ENCODE measurements at regions not wholly inside any gene's neighbourhood (a gene's known extent, or its start where the extent isn't known, plus 50 kb on each side); places are given as distances from the start of the nearest gene placed in this dataset.

DNA sequence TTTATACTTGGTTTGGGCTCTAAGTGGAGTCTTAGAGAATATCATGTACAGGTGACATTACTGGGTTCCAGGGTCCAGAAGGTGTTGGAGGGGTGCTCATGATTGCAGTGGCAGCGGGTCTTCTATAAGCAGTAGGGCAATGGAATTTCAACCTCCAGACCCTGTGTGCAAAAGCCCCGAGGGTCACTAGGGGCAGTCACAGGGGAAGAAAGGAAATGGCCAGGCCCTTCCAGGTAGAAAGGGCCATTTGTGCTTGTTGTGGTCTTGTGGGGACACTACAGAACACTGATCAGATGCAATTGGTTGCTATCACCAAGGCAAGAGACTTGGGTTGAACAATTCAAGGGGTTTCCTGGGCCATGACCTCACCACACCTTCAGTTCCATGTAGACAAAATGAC, 283.4 kb downstream of the GADD45G start:
- Mint-ChIP-seq H3K9me3 (no peaks in the 10 kb centered on the region), H3K27ac (no peak overlapping the region), H3K36me3 (ENCODE audit: low read depth) (no peaks in the 10 kb centered on the region), H3K4me3 (no peak overlapping the region), H3K4me1 (ENCODE audit: low read depth) (no peaks in the 10 kb centered on the region), H3K27me3 (no peaks in the 10 kb centered on the region)

DNA sequence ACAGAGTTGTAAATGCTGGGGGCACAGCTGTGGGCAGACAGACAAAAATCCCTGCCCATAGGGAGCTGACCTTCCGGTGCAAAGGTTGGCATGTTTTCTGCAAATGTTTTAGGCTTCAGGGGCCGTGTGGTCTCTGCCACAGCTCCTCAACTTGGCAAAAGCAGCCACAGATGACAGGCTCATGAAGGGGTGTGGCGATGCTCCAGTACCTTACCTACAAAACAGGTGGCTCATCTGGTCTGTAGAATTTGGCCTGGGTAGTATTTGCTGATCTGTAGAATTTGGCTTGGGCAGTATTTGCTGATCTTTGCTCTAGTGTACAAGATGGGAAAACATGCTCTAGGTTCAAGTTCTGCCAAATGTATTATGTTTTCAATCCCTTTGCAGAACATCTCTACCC, 283.9 kb downstream of the GADD45G start:
- Mint-ChIP-seq H3K27ac (no peak overlapping the region), H3K9me3 (no peaks in the 10 kb centered on the region), H3K27me3 (no peaks in the 10 kb centered on the region), H3K4me1 (ENCODE audit: low read depth) (no peaks in the 10 kb centered on the region), H3K36me3 (ENCODE audit: low read depth) (no peaks in the 10 kb centered on the region), H3K4me3 (no peak overlapping the region)

DNA sequence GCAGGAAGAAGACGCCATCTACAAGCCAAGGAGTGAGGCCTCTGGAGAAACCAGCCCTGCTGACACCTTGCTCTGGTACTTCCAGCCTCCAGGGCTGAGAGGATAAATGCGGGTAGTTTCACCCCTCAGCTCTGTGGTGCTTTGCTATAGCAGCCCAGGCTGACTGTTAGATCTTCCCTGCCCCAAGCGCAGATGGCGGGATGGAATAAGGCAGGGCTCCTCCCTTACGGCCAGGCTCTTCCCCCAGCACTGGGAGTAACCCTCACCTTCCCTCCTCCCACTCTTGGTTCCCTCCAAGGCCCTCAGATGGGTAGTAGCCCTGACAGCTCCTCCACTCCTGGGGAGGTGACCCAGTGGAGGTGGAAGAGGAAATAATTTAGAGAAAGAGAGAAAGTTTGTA, 285.1 kb downstream of the GADD45G start:
- no peaks in the 10 kb centered on the region for H3K36me3 Mint-ChIP-seq (ENCODE audit: low read depth)

DNA sequence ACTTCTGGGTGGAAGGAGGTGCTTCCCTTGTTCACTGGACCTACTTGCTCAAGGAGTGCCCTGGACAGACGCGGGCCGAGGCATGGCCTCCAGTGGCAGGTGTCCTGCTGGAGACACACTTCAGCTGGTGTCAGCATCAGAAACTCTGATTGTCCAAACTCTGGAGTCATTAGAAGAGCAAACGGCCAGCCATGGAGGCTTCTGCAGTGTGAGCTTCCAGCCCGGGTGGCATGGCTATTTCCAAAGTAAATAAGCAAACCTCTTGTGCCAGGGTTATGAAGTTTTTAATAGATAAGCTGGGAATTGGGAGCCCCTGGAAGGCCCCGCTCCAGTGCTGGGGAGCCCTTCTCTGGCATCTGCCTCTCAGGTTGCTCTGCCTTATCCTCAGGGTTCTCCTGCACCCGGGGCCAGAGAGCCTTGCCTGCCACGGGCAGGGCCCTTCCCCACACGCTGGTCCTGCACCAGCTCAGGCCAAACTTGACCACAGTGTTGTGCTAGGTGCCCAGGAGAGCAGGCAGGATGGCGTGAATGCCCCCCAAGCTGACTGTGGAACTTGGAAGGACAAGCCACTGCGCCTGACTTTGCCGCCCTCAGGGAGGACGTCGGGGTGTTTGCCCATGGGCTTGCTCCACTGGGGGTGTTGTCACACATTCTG, 285.6 kb downstream of the GADD45G start:
- H3K4me1 Mint-ChIP-seq (ENCODE audit: low read depth), result no peaks in the 10 kb centered on the region
- H3K9me3 Mint-ChIP-seq, result no peaks in the 10 kb centered on the region
- no peaks in the 10 kb centered on the region for H3K36me3 Mint-ChIP-seq (ENCODE audit: low read depth)
- no peak overlapping the region for H3K4me3 Mint-ChIP-seq
- H3K27ac Mint-ChIP-seq, result no peak overlapping the region
- no peaks in the 10 kb centered on the region for H3K27me3 Mint-ChIP-seq

More for the DNA sequence above, 285.1 kb downstream of the GADD45G start:
- H3K9me3 Mint-ChIP-seq, result no peaks in the 10 kb centered on the region
- H3K4me1 Mint-ChIP-seq (ENCODE audit: low read depth), result no peaks in the 10 kb centered on the region
- H3K27me3 Mint-ChIP-seq, result no peaks in the 10 kb centered on the region
- H3K27ac Mint-ChIP-seq, result no peak overlapping the region
- no peak overlapping the region for H3K4me3 Mint-ChIP-seq

DNA sequence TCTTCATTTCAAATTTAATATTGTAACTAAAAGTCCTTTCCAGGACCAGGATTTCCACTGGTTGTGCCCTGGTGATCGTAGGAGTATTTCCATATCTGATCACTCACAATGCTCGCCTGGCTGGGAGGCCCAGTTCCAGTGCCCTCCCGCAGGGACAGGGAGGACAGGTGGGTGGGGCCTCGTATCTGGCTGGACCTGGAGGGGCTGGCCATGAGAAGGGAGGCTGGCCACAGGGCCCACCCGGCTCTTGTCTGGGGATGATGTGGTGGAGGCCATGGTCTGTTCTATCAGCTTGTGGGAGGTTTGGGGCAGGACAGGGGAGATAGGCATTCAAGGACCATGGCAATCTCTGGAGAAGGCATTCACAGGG, 286.4 kb downstream of the GADD45G start:
- Mint-ChIP-seq H3K9me3 (no peaks in the 10 kb centered on the region), H3K27me3 (peaks cover 1% of the 10 kb centered on the region), H3K4me1 (ENCODE audit: low read depth) (no peaks in the 10 kb centered on the region), H3K36me3 (ENCODE audit: low read depth) (no peaks in the 10 kb centered on the region), H3K4me3 (no peak overlapping the region), H3K27ac (no peak overlapping the region)

DNA sequence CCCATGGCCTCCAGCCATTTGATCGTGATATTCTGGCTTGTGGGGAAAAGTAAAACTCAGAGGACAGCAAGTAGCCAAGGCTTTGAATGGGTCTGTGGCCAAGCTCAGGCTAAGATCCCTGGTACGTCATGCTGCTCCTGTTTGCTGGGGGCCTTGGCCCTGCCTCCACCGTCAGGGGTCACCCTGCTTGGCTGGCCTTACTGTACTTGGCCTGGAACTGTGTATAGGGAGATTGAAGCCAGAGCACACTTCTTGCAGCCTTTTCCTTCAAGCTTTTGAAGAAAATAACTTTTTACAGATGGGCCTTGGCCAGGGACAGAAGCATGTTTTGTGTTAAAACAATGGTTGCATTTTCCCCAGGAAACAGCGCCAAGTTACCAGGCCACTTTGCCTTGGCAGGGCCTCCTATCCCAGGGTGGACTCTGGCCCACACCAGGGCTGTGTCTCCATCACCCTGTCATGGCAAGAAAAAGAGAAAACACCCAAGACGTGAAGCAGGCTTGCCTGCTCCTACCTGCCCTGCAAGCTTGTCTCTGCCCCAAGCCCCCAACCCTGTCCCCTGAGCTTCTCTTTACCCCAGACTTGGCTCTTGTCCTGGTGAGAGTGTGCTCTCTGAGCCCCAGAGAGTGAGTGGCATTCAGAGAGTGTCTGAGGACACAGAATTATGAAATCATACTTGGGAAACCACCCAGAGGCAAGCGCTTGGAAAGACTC, 286.9 kb downstream of the GADD45G start:
- H3K9me3 Mint-ChIP-seq, result no peaks in the 10 kb centered on the region
- no peak overlapping the region for H3K4me3 Mint-ChIP-seq
- no peaks in the 10 kb centered on the region for H3K4me1 Mint-ChIP-seq (ENCODE audit: low read depth)
- H3K27me3 Mint-ChIP-seq, result peaks cover 3% of the 10 kb centered on the region
- no peaks in the 10 kb centered on the region for H3K36me3 Mint-ChIP-seq (ENCODE audit: low read depth)
- H3K27ac Mint-ChIP-seq, result no peak overlapping the region

DNA sequence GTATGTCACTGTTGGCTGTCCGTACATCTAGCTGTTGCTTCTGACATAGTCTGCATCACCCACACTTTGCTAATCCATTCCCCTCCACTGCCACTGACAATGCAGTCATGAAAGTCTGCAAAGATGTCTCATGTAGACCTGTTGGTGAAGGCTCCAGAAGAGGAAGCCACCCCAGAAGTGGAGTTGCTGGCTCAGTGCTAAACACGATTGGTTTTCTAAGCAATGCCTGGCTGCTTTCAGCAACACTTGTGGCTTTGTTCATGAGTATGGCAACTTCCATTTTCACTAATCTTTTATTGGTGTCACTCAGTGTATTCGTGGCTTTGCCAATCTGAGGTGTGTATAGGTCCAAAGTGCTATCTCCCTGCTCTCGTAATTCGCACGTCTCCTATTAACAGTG, 288.1 kb downstream of the GADD45G start:
- H3K27me3 Mint-ChIP-seq, result peaks cover 3% of the 10 kb centered on the region
- H3K4me1 Mint-ChIP-seq (ENCODE audit: low read depth), result no peaks in the 10 kb centered on the region
- H3K27ac Mint-ChIP-seq, result no peak overlapping the region
- no peaks in the 10 kb centered on the region for H3K36me3 Mint-ChIP-seq (ENCODE audit: low read depth)
- no peak overlapping the region for H3K4me3 Mint-ChIP-seq
- H3K9me3 Mint-ChIP-seq, result no peaks in the 10 kb centered on the region

DNA sequence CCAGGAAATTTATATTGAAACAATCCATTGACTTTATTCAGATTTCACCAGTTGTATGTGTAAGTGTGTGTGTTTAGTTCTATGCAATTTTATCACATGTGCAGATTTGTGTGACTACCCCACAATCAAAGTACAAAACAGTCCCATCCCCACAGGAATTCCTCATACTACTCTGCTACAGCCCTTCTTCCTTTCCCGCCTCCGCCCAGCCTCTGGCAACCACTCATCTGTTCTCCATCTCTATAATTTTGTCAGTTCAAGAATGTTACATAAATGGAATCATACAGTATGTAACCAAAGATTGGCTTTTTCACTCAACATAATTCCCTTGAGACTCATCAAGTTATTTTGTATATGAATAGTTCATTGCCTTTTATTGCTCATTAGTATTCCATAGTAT, 289.1 kb downstream of the GADD45G start:
- H3K36me3 Mint-ChIP-seq (ENCODE audit: low read depth), result no peaks in the 10 kb centered on the region
- no peak overlapping the region for H3K4me3 Mint-ChIP-seq
- H3K27ac Mint-ChIP-seq, result no peak overlapping the region
- H3K4me1 Mint-ChIP-seq (ENCODE audit: low read depth), result no peaks in the 10 kb centered on the region
- no peaks in the 10 kb centered on the region for H3K9me3 Mint-ChIP-seq
- peaks cover 3% of the 10 kb centered on the region for H3K27me3 Mint-ChIP-seq

DNA sequence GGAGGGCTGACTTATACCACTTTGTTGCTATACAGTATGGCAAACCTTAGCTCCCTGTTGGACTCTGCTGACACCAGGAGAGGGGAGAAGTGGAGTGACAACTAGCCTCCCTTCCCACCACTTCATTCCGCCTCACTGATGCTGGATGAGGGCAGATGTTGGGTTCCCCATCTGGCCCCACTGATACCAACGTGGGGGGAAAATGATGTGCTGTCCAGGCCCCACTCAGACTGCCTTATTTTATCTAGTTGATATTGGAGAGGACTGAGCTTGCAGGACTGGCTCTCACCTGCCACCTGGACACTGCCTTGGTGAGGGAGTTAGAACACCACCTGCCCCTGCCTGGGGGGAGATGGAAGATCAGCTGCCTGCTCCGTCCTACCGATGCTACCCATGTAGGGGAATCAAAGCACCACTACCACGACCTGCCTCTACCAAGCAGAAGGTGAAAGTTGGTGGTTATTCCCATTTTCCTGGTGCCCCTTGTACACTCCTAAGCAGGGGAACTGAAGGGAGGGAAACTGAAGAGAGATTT, 292.1 kb downstream of the GADD45G start:
- Mint-ChIP-seq H3K36me3 (ENCODE audit: low read depth) (no peaks in the 10 kb centered on the region), H3K4me3 (no peak overlapping the region), H3K4me1 (ENCODE audit: low read depth) (no peaks in the 10 kb centered on the region), H3K27me3 (peaks cover 19% of the 10 kb centered on the region), H3K9me3 (no peaks in the 10 kb centered on the region), H3K27ac (no peak overlapping the region)

DNA sequence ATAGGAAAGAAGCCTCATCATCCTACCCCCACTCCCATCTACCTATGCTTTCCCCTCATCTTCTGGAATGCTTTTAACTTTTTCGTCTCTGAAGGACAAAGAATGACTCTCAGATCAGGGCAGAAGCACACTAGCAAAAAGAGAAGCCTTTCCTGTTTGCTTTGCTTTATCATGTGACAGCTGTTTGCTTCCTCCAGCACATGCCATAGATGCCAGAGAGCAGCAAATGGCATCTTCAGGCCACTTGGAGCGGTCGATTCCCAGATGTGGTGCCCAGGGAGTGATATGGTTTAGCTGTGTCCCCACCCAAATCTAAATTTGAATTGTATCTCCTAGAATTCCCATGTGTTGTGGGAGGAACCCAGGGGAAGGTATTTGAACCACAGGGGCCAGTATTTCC, 294.8 kb downstream of the GADD45G start:
- no peaks in the 10 kb centered on the region for H3K9me3 Mint-ChIP-seq
- no peak overlapping the region for H3K27ac Mint-ChIP-seq
- no peak overlapping the region for H3K4me3 Mint-ChIP-seq
- no peaks in the 10 kb centered on the region for H3K4me1 Mint-ChIP-seq (ENCODE audit: low read depth)
- H3K27me3 Mint-ChIP-seq, result peaks cover 35% of the 10 kb centered on the region
- H3K36me3 Mint-ChIP-seq (ENCODE audit: low read depth), result no peaks in the 10 kb centered on the region

DNA sequence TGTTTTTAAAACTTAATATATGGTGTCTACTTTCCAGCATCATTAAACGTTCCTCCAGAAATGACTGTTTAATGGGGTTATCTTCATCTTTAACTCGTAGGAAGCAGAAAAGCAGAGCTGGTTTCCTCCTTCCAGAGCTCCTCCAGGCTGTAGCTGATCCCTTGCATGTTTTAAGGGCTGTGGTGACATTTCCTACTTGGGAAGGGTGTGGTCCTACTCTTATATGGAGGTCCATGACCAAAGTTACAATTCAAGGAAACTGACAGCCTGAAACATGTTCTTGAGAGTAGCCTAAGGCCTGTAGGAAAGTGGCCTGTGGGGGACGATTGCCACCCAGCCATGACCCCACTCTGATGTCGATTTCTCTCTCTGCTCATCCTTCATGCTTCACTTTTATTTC, 297.1 kb downstream of the GADD45G start:
- H3K36me3 Mint-ChIP-seq (ENCODE audit: low read depth), result no peaks in the 10 kb centered on the region
- no peak overlapping the region for H3K4me3 Mint-ChIP-seq
- H3K27ac Mint-ChIP-seq, result no peak overlapping the region
- no peaks in the 10 kb centered on the region for H3K4me1 Mint-ChIP-seq (ENCODE audit: low read depth)
- H3K27me3 Mint-ChIP-seq, result peaks cover 38% of the 10 kb centered on the region
- no peaks in the 10 kb centered on the region for H3K9me3 Mint-ChIP-seq

DNA sequence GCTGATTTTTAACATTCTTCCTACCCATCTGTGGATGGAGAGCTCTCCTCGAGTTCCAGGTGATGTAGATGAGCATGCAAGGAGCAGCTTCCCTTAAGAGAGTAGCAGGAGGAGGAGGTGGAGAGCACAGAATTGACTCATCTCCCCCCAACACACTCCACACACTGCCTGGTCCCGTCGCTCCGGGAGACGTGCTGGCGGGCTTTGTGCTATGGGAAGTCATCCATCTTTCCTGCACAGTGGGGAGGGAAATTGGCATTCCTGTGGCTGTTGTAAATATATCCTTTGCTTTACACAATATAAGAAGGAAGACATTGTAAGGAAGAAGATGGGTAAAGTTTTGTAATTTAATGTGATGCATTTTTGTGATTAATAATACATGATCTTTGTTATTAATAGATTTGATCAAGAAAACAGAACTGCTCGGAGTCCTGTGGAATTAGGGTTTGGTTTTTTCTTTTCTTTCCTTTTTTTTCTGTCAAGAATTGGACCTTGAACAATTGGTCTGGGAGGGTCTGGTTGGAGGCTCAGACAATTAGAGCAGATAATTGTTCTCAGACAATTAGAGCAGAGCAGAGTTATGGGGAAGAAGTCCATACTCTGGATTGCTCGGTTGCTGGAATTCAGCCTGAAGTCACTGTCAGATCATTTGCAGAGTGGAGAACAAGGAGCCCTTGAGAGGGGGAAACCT, 297.8 kb downstream of the GADD45G start:
- Mint-ChIP-seq H3K4me1 (ENCODE audit: low read depth) (no peaks in the 10 kb centered on the region), H3K4me3 (no peak overlapping the region), H3K36me3 (ENCODE audit: low read depth) (no peaks in the 10 kb centered on the region), H3K27me3 (peaks cover 38% of the 10 kb centered on the region), H3K27ac (no peak overlapping the region), H3K9me3 (no peaks in the 10 kb centered on the region)

DNA sequence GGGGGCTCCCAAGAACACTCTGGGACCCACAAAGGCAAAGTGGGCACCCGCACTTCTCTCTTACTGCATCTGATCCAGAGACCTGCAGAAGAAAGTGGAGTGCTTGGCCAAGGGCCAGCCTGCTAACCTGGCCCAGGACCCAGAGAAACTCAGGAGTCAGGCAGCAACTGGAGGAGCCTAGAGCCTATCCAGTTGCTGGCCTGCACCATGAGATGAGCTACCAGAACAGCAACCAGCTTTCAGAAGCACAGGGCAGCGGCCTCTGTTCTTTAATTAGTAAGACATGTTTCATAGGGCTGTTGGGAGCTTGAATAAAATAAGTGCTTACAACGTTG, 298.3 kb downstream of the GADD45G start:
- H3K4me3 Mint-ChIP-seq, result no peak overlapping the region
- no peak overlapping the region for H3K27ac Mint-ChIP-seq
- H3K27me3 Mint-ChIP-seq, result peaks cover 38% of the 10 kb centered on the region
- H3K9me3 Mint-ChIP-seq, result no peaks in the 10 kb centered on the region
- no peaks in the 10 kb centered on the region for H3K36me3 Mint-ChIP-seq (ENCODE audit: low read depth)
- no peaks in the 10 kb centered on the region for H3K4me1 Mint-ChIP-seq (ENCODE audit: low read depth)

DNA sequence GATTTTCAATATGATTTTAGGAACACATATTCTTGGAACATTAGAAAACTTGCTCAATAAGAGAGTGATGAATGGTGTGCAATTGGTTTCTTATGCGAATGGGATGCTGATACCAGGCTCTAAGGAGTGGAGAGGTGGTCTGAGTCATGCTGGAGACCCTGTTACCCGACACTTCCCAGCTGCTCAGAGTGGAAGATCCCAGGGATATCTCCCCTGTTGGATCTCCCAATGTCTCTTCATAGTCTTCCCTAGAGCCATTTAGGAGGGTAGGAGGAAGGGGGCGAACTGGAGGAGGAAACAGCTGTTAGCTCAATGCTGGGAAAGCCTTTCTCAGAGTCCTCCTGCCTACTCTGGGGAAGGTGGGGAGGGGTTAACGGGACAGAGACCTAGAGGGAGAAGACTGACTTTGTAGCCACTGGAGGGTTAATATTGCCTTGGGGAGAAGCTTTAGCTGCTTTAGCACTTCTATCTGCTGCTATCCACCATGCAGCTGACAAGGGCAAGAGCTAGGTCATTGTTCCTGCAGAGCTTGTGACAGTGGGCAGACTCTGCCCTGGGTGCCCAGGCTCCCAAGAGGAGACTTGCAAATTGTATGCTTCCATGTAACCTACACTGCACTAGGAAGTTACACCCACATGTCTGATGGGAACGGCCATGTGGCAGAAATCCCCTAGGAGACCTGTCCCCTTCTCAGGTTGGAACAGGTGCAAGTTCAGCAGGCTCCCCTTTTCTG, 301.0 kb downstream of the GADD45G start:
- Mint-ChIP-seq H3K27me3 (peaks cover 35% of the 10 kb centered on the region), H3K4me1 (ENCODE audit: low read depth) (no peaks in the 10 kb centered on the region), H3K27ac (no peak overlapping the region), H3K4me3 (no peak overlapping the region), H3K36me3 (ENCODE audit: low read depth) (no peaks in the 10 kb centered on the region), H3K9me3 (no peaks in the 10 kb centered on the region)

Data from stimulated activated naive CD8-positive, alpha-beta T cell treated with anti-CD3 and anti-CD28 coated beads, Interleukin-15, Interleukin-2, amounts not matched to agents 100 ng/mL and 50 ng/mL, for 24 hours (primary cell).